Pancreas (tissue), 10 donors: ENCODE measurements at regions not wholly inside any gene's neighbourhood (a gene's known extent, or its start where the extent isn't known, plus 50 kb on each side); places are given as distances from the start of the nearest gene placed in this dataset.

Experiments used
- ATAC-seq, 4 donors: fragments of 200-7000 bp; cut with Tn5 transposase; one replicate each; pipeline versions ENCODE4 v1.8.0 to v1.9.1; 2020; ENCODE audit warnings: mild to moderate bottlenecking in 4 of 4, moderate library complexity in 4 of 4
- DNase-seq, 6 donors: peaks; one replicate each; pipeline ENCODE4 v3.0.0-alpha.2; 2020
- FAIRE-seq: peaks from 2 replicates; lab custom pipeline; 2012; peaks lifted over from hg19 to GRCh38; lab: Jason Lieb, UNC
- H3K27ac ChIP-seq, 4 donors: fragments of 200-600 bp; sonication (generic); 1 replicate in 3 of 4; 2 replicates in 1 of 4; pipeline versions ENCODE4 v1.5.0 to v1.8.0; 2020
- H3K27me3 ChIP-seq, 4 donors: fragments of 200-600 bp; one replicate each; pipeline ENCODE4 v1.8.0; 2021
- H3K36me3 ChIP-seq, 3 donors: fragments of 200-600 bp; sonication (generic) in 1 of 3; one replicate each; pipeline versions ENCODE4 v1.5.0 to v1.8.0; 2020 to 2021
- H3K4me1 ChIP-seq, 3 donors: fragments of 200-600 bp; one replicate each; pipeline ENCODE4 v1.8.0; 2021
- H3K4me3 ChIP-seq, 4 donors: fragments of 200-600 bp; sonication (generic) in 2 of 4; one replicate each; pipeline versions ENCODE4 v1.5.0 to v1.8.0; 2020 to 2021
- H3K9me3 ChIP-seq, 4 donors: fragments of 200-600 bp; one replicate each; pipeline ENCODE4 v1.8.0; 2021
- CTCF ChIP-seq, 4 donors: fragments of 200-600 bp; sonication (generic) in 3 of 4; IDR thresholded peaks; one replicate each; pipeline versions ENCODE4 v1.5.0 to v1.8.0; 2021; ENCODE audit warnings: antibody characterized with exemption in 4 of 4
- WGBS, 2 donors: extraction: QIAGEN DNeasy Blood & Tissue Kit; methylation state at CpG; one replicate each; pipeline ENCODE4 v1.1.7; 2013; 5-methylcytosine and 5-hydroxymethylcytosine counted together
- intact Hi-C, 3 donors: fragments of 100-400 bp; cut with DNase I; formaldehyde crosslinking; loops; one replicate each; pipeline versions ENCODE4 v1.11.1 to v1.14.2; 2022
- donor health status: healthy with polysubstance abuse.
- donor health status: DM: no; HTN: no; CAD: no; lungs with moderate emphysema.
- donor health status: DM: no; HTN: no; CAD: no.
- donor health status: control.
- donor health status: control.
- donor health status: Bipolar disorder and iron deficiency.
- donor health status: DM: yes; HTN: yes; CAD: no.
- donor health status: DM: no; HTN: no; CAD: no.
- donor health status: DM: no; HTN: no; CAD: no.
- donor health status: DM: yes; HTN: yes; CAD: no.

- Histone ChIP-seq H3K27me3 (no peaks in the 10 kb centered on the region), H3K4me3 (no peak overlapping the region), H3K36me3 (no peaks in the 10 kb centered on the region), H3K27ac (no peak overlapping the region), H3K9me3 (no peaks in the 10 kb centered on the region), H3K4me1 (no peaks in the 10 kb centered on the region)
- ATAC-seq (no peak), FAIRE-seq (no peak), DNase-seq (no peak)
- WGBS, 2 donors, result 71 to 74% methylated on average over 5 of the region's 5 CpGs
- no peak for TF ChIP-seq CTCF (IDR thresholded peaks at IDR 0.05)
- intact Hi-C loops, result no loop called here
These were observed 53.8 kb upstream of the FBN2 start for GRCh38 chr5:128591598-128592455.

GRCh38 chr5:128596071-128596470 is 58.0 kb upstream of the FBN2 start:
- WGBS, 2 donors, result 31 to 41% methylated on average over 4 of the region's 4 CpGs
- intact Hi-C loops, result no loop called here
- no peaks in the 10 kb centered on the region for H3K9me3 ChIP-seq
- ATAC-seq (no peak), FAIRE-seq (no peak), DNase-seq (no peak)
- TF ChIP-seq CTCF (IDR thresholded peaks at IDR 0.05), result no peak
- H3K4me3 ChIP-seq, result no peak overlapping the region
- H3K36me3 ChIP-seq, result no peaks in the 10 kb centered on the region
- H3K4me1 ChIP-seq, result no peaks in the 10 kb centered on the region
- no peak overlapping the region for H3K27ac ChIP-seq
- H3K27me3 ChIP-seq, result no peaks in the 10 kb centered on the region

- no peak for TF ChIP-seq CTCF (IDR thresholded peaks at IDR 0.05)
- Histone ChIP-seq H3K27ac (no peak overlapping the region), H3K36me3 (no peaks in the 10 kb centered on the region), H3K27me3 (no peaks in the 10 kb centered on the region), H3K9me3 (no peaks in the 10 kb centered on the region), H3K4me3 (no peak overlapping the region), H3K4me1 (no peaks in the 10 kb centered on the region)
- DNase-seq (no peak), FAIRE-seq (no peak), ATAC-seq (no peak)
- 53 to 64% methylated on average over 3 of the region's 3 CpGs for WGBS, 2 donors
- intact Hi-C loops, result no loop called here
These were observed 59.1 kb upstream of the FBN2 start for GRCh38 chr5:128597156-128597555.

- TF ChIP-seq CTCF (IDR thresholded peaks at IDR 0.05), result no peak
- Histone ChIP-seq H3K9me3 (no peaks in the 10 kb centered on the region), H3K36me3 (no peaks in the 10 kb centered on the region), H3K4me3 (no peak overlapping the region), H3K4me1 (peaks cover 0 to 6% (median 3%) of the 10 kb centered on the region in 3 donors), H3K27ac (no peak overlapping the region), H3K27me3 (no peaks in the 10 kb centered on the region)
- no peak for FAIRE-seq
- intact Hi-C loops, result no loop called here
- peak in 3 of 6 donors; percentile 16 to 42 (median 38) for DNase-seq
- ATAC-seq, result peak; percentile 25 to 82 (median 58)
- 59 to 67% methylated on average over 4 of the region's 4 CpGs for WGBS, 2 donors
These were observed 75.1 kb upstream of the FBN2 start for GRCh38 chr5:128613128-128613527.

- DNase-seq, result no peak
- no peaks in the 10 kb centered on the region for H3K36me3 ChIP-seq
- no peaks in the 10 kb centered on the region for H3K27me3 ChIP-seq
- H3K27ac ChIP-seq, result no peak overlapping the region
- no peak for FAIRE-seq
- no peak overlapping the region for H3K4me3 ChIP-seq
- H3K9me3 ChIP-seq, result no peaks in the 10 kb centered on the region
- no peak for TF ChIP-seq CTCF (IDR thresholded peaks at IDR 0.05)
- intact Hi-C loops, result no loop called here
- peaks cover 0 to 6% (median 3%) of the 10 kb centered on the region in 3 donors for H3K4me1 ChIP-seq
- no peak for ATAC-seq
These were observed 75.7 kb upstream of the FBN2 start for GRCh38 chr5:128613766-128614165.
